HG03354 (cell line): ENCODE measurements at regions not wholly inside any gene's neighbourhood (a gene's known extent, or its start where the extent isn't known, plus 50 kb on each side); places are given as distances from the start of the nearest gene placed in this dataset.

Experiments
- ATAC-seq: cut with Tn5 transposase; IDR thresholded peaks from one replicate; pipeline ENCODE4 v1.9.1; 2021; ENCODE audit warnings: mild to moderate bottlenecking; ENCODE audit not compliant: unreplicated experiment, poor library complexity, severe bottlenecking

GRCh38 chr17:14919631-14920213 is 345.4 kb downstream of the PMP22 start:
- ATAC-seq, result no peak

GRCh38 chr17:14919094-14919493 is 346.0 kb downstream of the PMP22 start:
- no peak for ATAC-seq

GRCh38 chr17:14918540-14918939 is 346.6 kb downstream of the PMP22 start:
- ATAC-seq, result no peak

GRCh38 chr17:14910916-14911315 is 354.2 kb downstream of the PMP22 start:
- ATAC-seq, result no peak

GRCh38 chr17:14904386-14904785 is 360.7 kb downstream of the PMP22 start:
- ATAC-seq, result no peak

GRCh38 chr17:14903854-14904253 is 361.3 kb downstream of the PMP22 start:
- no peak for ATAC-seq

GRCh38 chr17:14902803-14903202 is 362.3 kb downstream of the PMP22 start:
- no peak for ATAC-seq

GRCh38 chr17:14902297-14902696 is 362.8 kb downstream of the PMP22 start:
- no peak for ATAC-seq

GRCh38 chr17:14901376-14901775 is 363.8 kb downstream of the PMP22 start:
- no peak for ATAC-seq

GRCh38 chr17:14886200-14886739 is 378.9 kb downstream of the PMP22 start:
- ATAC-seq, result no peak

- ATAC-seq, result no peak
Measured at GRCh38 chr17:14882131-14882530, 383.0 kb downstream of the PMP22 start.

- ATAC-seq, result no peak
Measured at GRCh38 chr17:14875557-14876412, 389.3 kb downstream of the PMP22 start.

GRCh38 chr17:14873996-14874395 is 391.1 kb downstream of the PMP22 start:
- no peak for ATAC-seq

- no peak for ATAC-seq
Measured at GRCh38 chr17:14873540-14873939, 391.6 kb downstream of the PMP22 start.

GRCh38 chr17:14871921-14872320 is 393.2 kb downstream of the PMP22 start:
- ATAC-seq, result no peak

- ATAC-seq, result no peak
Measured at GRCh38 chr17:14866266-14866665, 398.9 kb downstream of the PMP22 start.

GRCh38 chr17:14864127-14864526 is 401.0 kb downstream of the PMP22 start:
- no peak for ATAC-seq

- no peak for ATAC-seq
Measured at GRCh38 chr17:14859542-14859941, 405.6 kb downstream of the PMP22 start.

GRCh38 chr17:14856176-14856575 is 408.9 kb downstream of the PMP22 start:
- no peak for ATAC-seq

- ATAC-seq, result no peak
Measured at GRCh38 chr17:14854691-14855090, 410.4 kb downstream of the PMP22 start.
